ENCODE measurements at regions not wholly inside any gene's neighbourhood (a gene's known extent, or its start where the extent isn't known, plus 50 kb on each side); places are given as distances from the start of the nearest gene placed in this dataset.

DNA sequence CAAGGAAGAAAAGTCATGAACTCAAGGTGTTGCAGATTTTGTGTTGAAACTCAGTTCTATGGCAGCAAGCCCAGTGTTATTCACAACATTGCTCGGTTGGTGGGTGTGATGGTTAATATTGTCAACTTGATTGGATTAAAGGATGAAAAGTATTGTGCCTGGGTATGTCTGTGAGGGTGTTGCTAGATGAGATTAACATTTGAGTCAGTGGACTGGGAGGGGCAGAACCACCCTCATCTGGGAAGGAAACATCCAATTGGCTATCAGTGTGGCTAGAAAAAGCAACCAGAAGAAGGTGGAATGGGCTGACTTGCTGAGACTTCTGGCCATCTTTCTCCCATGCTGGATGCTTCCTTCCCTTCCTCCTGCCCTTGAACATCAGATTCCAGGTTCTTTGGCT is 353.2 kb downstream of the ADRA2A start:
- DNase-seq (ENCODE audit: extremely low spot score, insufficient read length, low read depth) (no peak), FAIRE-seq (no peak)

DNA sequence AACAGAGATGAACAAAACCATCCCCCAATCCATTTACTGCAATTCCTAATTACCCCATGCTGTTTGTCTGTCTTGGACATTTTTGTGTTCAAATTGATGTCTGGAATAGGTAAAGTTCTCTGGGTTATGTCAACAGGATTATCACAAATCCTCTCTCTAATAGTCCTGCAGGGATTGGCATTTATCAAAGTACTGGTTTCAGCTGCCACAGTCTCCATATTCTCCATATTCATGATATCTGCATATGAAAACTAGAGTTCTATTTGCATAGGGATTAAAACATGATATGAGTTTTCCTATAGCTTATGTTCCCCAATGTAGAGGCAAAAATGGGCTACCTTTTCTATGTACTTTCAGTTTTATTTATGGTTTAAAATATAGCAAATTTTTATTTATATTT is 355.8 kb downstream of the ADRA2A start:
- FAIRE-seq (no peak), DNase-seq (ENCODE audit: extremely low spot score, insufficient read length, low read depth) (no peak)

- no peak for DNase-seq (ENCODE audit: extremely low spot score, insufficient read length, low read depth)
- FAIRE-seq: no peak
These were observed 359.0 kb downstream of the ADRA2A start for GRCh38 chr10:111435871-111436270.

DNA sequence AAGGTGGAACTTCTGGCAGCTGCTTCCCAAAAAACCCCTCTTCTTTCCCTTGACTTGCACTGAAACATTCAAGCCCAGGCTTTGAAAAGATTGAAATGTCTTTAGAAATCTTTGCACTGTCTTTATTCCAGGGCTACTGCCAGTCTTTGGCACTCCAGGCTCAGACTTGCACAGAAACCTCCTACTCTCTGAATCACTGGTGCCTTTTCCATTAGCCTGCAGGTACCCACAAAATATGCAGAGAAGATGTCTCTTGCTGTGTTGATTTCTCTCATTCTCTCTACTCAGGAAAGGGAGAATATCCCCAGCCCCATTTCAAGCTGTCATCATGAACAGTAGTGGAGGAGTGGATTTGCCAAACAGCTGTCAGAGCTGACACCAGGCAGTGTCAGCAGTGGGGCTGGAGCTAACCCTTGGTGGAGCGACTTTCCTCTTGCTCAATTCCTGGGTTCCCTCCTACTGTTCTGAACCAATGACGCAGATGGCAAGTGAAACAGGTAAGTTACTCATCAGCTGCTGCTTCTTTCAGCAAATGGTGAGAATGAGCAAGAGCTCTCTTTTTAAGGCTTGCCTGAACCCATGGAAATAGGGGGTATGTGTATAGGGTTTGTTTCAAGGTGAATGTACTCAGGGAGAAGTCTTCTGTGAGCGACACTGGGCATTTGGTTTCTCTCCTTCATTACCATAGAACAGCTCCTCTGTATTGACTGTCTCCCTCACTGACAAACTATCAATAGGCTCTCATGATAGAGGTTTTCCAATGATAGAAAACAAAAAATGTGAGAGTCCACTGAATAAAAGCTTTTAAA is 362.4 kb downstream of the ADRA2A start:
- FAIRE-seq: no peak
- no peak for DNase-seq (ENCODE audit: extremely low spot score, insufficient read length, low read depth)

DNA sequence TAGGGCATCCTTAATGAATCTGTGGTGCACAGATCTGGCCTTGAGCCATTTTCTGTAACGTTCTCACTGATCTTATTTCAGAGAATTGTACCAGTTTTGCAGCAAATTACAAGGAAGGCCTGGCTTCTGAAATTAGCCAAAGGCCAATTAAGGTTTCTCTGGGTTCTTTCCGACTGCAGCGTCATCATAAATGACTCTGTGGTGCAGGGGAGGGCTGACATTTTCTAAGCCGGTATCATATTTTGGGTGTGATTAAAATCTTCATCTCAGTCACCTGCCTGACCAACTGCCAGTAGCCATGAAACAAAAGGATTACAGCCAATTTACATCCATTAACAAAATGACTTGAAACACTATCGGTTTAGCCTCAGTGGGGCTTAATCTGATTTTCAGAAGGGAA is 363.7 kb downstream of the ADRA2A start:
- FAIRE-seq (no peak), DNase-seq (ENCODE audit: extremely low spot score, insufficient read length, low read depth) (no peak)

DNA sequence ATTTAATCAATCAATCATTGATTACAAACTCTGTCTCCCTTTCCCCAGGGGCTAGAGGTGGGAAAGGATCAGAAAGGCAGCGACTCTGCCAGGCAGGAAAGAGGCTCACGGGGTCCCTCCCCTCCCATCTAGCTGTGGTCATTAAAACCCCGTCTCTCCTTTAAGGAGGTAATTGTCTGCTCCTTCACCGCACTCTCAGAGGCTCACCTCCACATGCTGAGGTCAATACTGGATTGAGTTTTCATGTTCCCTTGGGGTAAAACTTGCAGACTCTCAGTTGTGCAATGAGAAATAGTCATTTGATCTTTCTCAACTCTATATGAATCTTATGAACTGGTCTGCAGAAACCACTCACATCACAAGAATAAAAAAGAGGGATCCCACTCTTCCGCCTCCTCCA is 368.8 kb downstream of the ADRA2A start:
- no peak for FAIRE-seq
- DNase-seq (ENCODE audit: extremely low spot score, insufficient read length, low read depth): no peak

GRCh38 chr10:111446966-111447365 is 370.1 kb downstream of the ADRA2A start:
- DNase-seq (ENCODE audit: extremely low spot score, insufficient read length, low read depth) (no peak), FAIRE-seq (no peak)

DNA sequence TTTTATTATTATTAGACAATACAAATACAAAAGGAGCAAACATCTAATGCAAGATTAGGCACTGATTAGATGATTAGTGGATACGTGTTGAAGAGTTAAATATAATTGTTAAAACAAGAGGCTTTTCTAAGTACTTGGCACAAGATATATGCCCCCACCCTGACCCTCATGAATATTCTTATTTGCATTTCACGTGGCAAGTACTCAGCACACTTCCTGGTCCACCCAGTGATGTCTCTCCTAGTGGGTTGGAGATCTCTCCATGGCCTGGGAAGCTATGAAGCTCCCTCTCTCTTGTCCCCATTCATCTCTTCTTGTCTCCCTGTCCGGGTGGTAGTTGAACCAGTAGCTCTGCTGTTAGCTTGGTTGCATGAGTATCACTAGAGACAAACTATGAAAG is 375.3 kb downstream of the ADRA2A start:
- FAIRE-seq: no peak

DNA sequence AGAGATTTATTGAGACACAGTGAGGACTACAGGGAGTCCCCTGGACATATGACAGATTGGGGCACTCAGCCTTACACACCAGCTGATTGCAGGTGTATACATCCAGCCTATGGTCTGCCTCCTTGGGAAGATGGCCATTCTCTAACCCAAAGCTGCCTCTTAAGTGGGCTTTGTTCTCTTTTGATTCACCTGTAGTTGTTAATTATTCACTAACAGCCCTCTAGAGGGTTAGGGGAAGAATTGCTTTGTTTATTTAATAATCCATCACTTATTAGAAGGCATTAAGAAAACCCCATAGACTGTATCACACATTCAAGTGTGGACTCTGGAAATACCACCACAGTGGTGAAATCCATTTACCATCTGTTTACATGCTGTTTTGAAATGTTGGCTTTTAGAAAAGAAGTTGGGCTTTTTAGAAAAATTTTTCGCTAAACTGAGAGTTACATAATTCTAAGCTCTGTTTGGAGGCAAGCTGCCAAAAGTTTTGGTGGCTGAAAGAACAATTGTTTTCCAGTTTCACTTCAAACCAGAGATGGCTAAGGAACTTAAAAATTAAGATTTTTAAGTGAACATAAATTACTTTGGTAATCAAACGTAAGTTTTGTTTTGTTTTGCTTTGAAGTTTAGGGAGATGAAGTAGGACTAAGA is 379.1 kb downstream of the ADRA2A start:
- FAIRE-seq (no peak), DNase-seq (ENCODE audit: extremely low spot score, insufficient read length, low read depth) (no peak)

More for the DNA sequence above, 375.3 kb downstream of the ADRA2A start:
- no peak for DNase-seq (ENCODE audit: extremely low spot score, insufficient read length, low read depth)

DNA sequence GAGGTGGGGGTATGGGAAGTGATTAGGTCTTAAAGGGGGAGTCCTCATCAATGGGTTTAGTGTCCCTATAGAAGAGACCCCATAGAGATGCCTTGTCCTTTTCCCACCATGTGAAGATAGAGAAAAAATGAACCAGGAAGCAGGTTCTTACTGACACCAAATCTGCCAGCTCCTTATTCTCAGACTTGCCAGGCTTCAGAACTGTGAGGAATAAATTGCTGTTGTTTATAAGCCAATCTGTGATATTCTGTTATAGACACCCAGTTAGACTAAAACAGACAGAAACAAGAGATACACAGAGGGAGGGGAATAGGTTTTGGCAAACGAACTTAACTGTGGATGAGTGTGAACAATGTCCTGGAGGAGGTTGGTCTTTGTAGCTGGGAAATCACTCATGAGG is 381.4 kb downstream of the ADRA2A start:
- FAIRE-seq: no peak
- no peak for DNase-seq (ENCODE audit: extremely low spot score, insufficient read length, low read depth)

DNA sequence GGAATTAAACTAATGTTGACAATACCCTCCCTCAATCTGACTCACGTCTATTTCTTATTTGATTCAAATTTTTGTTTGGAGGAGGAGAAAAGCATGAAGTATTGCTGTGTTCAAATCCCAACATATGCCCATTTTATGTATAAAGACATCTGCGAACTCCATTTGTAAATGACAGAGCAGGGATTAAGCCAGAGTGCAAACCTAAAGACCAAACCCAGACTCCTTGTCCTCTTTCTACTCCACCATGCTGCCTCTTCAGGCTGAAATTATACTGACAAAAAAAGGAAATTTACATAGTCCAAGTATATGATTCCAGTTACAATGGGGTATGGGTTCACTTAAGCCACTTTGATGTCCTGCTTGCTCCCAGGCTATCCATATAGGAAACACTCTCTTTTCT is 383.1 kb downstream of the ADRA2A start:
- FAIRE-seq: no peak

DNA sequence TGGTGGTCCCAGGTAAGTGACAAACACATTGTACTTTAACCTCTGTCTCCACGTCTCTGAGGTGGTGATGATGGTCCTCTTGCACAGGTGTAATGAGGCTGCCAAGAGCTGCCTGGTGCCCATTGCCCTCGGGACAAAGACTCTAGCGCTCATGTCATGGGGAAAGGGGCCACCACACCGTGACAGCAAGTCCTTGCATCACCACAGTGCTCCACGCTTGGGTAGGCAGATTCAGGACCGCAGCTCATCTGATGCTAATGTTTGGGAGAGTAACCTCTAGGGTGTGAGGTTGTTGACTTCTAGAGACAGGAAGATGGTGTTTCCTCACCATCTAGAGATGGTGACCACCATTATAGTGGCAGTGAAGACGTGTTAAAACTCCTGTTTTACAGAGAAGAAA is 395.6 kb downstream of the ADRA2A start:
- DNase-seq (ENCODE audit: extremely low spot score, insufficient read length, low read depth) (no peak), FAIRE-seq (no peak)

More for the DNA sequence above, 383.1 kb downstream of the ADRA2A start:
- DNase-seq (ENCODE audit: extremely low spot score, insufficient read length, low read depth): no peak

DNA sequence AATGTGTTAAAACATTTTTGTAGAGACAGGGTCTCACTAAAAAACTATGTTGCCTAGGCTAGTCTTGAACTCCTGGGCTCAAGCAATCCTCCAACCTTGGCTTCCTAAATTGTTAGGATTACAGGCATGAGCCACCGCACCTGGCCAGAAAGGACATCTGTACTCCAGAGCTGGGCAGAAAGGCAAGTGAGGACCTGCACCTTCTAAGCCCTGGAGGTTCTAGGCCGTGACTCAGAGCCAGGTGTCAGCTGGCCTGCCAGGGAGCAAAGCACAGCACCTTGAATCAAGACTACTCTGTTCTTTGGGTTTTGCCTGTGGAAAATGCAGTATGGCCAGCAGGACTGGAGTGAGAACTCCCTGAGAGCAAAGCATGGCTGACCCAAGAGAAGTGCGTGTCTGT is 396.5 kb downstream of the ADRA2A start:
- no peak for DNase-seq (ENCODE audit: extremely low spot score, insufficient read length, low read depth)
- no peak for FAIRE-seq

DNA sequence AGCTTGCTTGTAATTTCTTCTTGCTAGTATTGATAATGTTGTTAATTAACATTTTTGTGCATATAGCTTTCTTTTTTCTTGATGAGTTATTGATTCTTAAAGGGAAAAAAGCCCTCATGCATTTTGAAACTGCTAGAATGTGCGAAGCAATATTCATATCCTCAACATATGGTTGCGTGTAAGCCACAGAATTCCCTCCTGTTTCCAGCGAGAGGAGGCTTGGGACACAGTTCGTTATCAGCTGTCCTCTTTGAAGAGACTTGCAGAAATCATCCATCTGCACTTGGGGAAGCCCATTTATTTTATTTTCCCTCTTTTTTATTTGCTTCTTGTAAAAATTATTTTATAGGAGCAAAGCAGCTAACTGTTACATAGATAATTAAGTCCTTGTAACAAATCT is 398.0 kb downstream of the ADRA2A start:
- no peak for FAIRE-seq
- DNase-seq (ENCODE audit: extremely low spot score, insufficient read length, low read depth): no peak

- DNase-seq (ENCODE audit: extremely low spot score, insufficient read length, low read depth) (no peak), FAIRE-seq (no peak)
These were observed 398.9 kb downstream of the ADRA2A start for GRCh38 chr10:111475720-111476119.

DNA sequence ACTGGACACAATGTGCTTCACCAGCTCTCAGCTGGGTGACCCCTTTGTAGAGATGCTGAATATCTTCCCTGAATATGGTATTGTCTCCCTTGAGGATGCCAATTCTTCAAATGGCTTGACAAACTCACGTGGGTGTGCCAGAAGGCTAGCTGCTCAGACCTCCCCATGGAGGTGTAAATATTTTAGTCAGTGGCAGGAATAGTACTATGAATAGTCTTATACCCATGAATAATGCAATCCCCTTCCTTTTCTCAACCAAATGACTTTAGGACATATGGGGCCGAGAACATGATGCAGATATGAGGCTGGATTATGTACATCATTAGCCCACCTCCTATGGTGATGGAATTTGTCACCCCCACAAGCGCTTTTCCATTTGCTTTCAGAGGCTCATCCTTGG is 401.8 kb downstream of the ADRA2A start:
- no peak for FAIRE-seq
- DNase-seq (ENCODE audit: extremely low spot score, insufficient read length, low read depth): no peak

DNA sequence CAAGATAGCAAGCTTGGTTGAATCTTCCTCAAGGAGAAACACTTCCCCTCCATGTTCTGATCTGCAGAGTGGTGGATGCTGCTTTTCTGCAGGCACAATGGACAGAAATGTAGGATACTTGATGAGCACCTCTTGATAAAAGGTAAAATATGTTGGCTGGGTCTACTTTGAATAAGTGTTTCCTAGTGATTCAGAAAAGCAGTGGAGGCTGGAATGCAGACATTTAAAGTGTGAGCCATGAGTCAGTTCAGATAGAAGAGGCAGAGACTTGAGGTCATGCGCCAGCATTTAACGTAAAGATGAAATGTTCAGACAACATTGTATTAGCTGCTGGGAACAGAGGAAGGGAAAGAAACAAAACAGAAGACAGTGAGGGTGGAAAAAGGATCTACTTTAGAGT is 403.1 kb downstream of the ADRA2A start:
- no peak for FAIRE-seq
- DNase-seq (ENCODE audit: extremely low spot score, insufficient read length, low read depth): no peak

DNA sequence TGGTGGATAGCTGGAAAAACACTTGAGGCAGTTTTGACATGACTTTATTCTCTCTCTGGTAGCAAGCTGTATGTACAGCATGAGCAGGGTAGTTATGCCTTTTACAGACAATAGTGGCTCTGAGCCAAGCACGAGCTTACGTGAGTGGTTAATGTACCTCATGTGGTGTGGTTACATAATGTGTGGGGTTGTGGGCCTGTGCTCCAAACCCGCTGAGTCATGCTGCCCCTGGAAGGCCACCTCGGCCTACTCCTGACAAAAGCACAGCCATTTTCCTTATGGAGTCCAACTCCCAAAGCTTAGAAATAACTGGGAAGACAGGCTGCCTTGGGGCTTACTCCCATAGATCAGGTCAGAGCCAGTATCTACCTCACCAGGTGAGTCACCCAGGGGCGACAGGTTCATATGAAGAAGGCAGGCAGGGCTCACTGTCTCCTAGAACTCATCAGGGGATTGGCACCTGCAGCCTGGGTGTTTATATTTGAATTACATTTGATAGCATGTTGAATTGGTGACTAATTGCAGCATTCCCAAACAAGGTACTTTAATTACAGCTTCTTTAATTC is 404.5 kb downstream of the ADRA2A start:
- no peak for DNase-seq (ENCODE audit: extremely low spot score, insufficient read length, low read depth)
- FAIRE-seq: no peak

- FAIRE-seq (no peak), DNase-seq (ENCODE audit: extremely low spot score, insufficient read length, low read depth) (no peak)
These were observed 405.0 kb downstream of the ADRA2A start for GRCh38 chr10:111481866-111482265.

- FAIRE-seq: no peak
- no peak for DNase-seq (ENCODE audit: extremely low spot score, insufficient read length, low read depth)
These were observed 405.9 kb downstream of the ADRA2A start for GRCh38 chr10:111482621-111483216.

DNA sequence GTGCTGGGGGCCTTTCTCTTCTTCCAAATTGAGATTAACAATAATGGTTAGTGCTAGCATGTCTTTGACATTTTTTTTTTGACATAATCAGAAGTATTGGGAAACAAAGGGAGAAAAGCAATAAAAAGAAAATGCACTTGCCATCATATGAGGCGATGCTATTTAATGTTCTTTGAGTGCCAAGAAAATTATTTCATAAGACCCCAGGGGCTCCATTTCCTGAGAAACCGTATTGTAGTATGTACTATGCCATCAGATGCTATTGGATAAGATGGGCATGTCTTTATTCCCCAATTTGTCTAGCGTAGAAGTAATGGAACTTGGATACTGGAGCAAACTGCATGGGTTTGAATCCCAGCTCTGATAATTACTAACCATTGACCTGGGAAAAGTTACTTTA is 408.9 kb downstream of the ADRA2A start:
- no peak for DNase-seq (ENCODE audit: extremely low spot score, insufficient read length, low read depth)

More for the DNA sequence above, 408.9 kb downstream of the ADRA2A start:
- FAIRE-seq: no peak
